ENCODE measurements at regions not wholly inside any gene's neighbourhood (a gene's known extent, or its start where the extent isn't known, plus 50 kb on each side); places are given as distances from the start of the nearest gene placed in this dataset.
A peak's percentile ranks its signal among the peaks of the same experiment; 100 is the strongest.

GRCh38 chr12:127559349-127560040 lies 707.5 kb upstream of the TMEM132C start:
- TF ChIP-seq CTCF (IDR thresholded peaks at IDR 0.05; ENCODE audit: insufficient read depth, low read length) (peak; percentile 26), GABPA (IDR thresholded peaks at IDR 0.05; ENCODE audit: low read depth) (no peak), POLR2AphosphoS5 (IDR thresholded peaks at IDR 0.05; ENCODE audit: low read depth) (no peak)

All from HL-60 (cell line).